ENCODE measurements at regions not wholly inside any gene's neighbourhood (a gene's known extent, or its start where the extent isn't known, plus 50 kb on each side); places are given as distances from the start of the nearest gene placed in this dataset.
A peak's percentile ranks its signal among the peaks of the same experiment; 100 is the strongest.

DNA sequence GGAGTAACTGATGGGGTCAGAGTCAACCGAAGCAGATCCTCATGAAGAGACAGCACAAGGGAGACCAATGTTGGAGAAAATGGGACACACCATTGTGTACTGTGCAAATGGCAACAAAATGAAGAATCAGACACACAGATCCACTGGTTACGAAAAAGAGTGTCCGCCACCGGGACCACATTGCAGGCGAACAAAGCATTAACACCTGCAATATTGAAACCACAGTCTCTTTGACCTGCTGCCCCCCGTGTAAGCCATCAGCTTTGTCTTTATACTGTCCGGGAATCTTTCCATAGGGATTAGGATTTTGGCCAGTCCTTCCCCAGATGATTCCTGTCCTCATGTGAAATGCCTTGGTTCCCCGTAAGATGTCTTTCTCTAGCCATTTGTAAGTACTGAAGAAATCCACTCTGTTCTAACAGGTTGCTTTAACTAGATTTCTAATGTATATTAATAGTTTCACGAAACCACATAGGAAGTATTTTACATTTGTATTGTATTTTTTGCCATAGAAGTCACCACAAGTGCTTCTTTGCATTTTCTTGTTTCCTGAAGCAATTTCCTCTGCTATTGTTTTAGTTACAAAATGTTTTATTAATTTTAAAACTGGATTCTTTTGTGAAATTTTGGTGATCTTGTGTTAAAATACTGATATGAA, 140.8 kb upstream of the NFE2L3 start:
- DNase-seq = no peak

DNA sequence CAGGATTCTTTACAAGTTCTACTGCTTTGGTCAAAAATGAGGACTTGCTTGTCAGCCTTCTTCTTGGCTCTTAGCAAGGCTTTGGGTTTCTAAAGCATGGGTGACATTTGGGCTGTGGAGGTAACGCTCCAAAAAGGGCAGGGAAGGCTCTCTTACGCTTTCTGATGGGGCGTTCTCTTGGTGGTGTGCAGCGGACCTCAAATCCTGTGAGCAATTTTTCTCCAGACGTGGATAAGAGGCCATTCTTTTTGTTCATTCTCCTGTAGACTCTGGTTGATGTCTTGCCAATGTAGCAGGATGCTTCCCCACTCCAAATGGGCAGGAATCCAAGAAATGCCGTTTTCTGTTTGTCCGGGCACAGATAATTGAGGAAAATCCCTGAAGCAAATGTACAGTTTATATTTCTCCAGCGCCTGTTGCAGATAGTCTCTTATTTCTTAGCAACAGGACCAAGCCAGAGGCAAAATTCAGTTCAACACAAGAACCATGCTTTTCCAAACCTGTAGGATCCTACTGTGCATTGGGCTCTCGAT, 138.4 kb upstream of the NFE2L3 start:
- DNase-seq = peak; percentile 85

DNA sequence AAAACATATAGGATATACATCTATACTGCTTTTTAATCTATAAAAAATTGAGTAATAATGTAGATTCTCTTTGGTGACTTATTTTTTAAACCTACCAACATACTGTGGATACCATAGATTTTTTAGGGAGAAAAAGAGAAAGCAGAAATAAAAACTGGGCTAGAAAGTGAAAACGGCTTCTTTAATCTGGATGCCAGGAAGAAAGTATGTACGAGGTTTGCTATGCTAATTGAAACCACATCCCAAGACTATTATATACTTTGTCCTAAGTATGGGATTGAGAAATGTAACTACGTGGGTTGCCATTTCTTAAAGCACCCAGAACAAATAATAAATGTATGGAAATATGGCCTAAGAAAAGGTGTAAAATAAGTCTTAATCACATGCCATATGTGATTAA, 129.0 kb upstream of the NFE2L3 start:
- DNase-seq = no peak

GRCh38 chr7:26029911-26030310, 122.1 kb upstream of the NFE2L3 start:
- no peak for DNase-seq

GRCh38 chr7:26034391-26034790, 117.6 kb upstream of the NFE2L3 start:
- no peak for DNase-seq

DNA sequence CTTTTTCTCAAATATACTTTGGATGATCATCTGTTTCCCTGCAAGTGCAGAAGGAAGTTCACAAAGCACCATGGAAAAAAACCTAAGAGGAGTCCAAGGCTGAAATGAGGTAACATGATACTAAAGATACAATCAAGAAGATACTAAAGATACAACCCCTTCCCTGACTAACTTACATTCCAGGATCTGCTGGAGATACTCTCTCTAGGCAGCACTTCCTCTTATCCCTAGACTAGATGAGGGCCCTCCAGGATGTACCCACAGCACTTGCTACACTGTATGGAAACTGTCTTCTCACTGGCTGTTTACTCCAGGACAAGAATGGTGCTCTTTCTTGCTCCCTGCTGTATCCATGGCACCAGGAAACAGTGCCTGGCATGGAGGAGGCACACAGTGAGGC, 116.4 kb upstream of the NFE2L3 start:
- DNase-seq = no peak

DNA sequence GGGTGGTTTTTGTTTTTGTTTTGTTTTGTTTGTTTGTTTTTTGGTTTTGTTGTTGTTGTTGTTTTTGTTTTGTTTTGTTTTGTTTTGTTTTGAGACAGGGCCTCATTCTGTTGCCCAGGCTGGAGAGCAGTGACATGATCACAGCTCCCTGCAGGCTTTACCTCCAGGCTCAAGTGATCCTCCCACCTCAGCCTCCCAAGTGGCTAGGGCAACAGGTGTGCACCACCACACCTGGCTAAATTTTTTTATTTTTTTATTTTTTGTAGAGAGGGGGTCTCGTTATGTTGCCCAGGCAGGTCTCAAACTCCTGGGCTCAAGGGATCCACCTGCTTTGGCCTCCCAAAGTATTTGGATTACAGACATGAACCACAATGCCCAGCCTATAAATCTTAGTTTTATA, 115.9 kb upstream of the NFE2L3 start:
- DNase-seq = no peak

DNA sequence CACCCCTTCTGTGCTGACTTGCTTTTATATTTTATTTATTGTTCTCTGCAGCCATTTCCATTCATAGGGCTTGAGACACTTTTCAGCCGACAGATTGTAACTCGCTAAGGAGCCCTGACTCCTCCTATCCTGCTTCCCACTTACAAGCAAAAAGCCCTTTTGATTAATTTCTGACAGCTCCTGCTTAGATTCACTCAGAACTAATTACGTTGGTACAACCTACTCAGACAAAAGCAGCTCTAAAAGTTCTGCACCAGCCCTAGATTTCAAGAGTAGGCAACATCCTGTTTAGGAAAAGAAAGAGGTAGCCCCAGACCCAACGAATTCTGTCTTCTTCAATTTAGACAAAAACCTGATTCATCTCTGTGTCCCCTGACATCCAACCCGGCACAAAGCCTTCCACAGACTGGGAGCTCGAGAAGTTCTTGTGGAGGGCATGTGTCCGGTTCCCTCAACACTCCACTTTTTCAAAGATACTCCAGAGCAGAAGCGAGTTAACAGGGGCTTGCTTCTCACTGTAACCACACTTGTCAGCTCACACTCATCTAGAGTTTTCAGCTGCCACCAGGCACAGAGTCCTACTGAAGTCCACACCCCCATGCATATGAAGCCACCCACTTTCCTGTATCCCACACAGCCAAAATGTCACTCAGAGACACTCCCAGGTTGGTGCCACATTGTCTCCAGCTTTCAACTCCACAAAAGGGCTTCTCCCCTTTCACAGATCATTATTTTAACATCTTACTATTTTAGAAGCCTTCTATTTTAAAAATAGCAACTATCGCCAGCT, 113.6 kb upstream of the NFE2L3 start:
- no peak for DNase-seq

- DNase-seq = no peak
Measured at GRCh38 chr7:26040085-26040484, 111.9 kb upstream of the NFE2L3 start.

DNA sequence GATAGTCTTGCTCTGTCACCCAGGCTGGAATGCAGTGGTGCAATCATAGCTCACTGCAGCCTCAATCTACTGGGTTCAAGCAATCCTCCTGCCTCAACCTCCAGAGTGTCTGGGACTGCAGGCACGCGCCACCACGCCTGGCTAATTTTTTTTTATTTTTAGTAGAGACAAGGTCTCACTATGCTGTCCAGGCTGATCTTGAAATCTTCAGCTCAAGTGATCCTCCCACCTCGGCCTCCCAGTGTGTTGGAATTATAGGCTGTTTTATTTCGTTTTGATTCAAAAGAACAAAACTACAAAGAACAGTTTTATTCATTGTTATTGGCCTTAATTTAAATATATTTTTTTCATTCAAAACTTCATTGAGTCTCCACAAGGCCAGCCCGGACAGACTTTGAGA, 109.8 kb upstream of the NFE2L3 start:
- no peak for DNase-seq

DNA sequence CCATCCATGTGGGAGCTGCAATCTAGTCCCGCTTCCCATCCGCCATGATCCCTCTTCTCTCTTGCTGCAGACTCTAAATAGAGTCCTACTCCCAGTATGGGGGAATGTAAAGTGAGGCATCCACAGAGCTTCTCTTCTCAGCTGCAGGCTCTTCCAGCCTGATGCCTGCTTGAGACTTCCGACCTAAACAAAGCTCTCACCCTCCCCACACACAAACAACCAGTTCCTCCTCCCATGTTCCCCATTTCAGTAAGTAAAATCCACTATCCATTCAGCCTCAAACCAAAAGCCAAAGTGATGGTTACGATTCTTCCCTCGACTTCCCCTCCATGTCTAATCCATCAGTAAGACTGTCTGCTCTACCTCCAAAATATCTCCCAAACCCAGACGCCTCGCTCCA, 108.2 kb upstream of the NFE2L3 start:
- DNase-seq = no peak

- DNase-seq = no peak
Measured at GRCh38 chr7:26044320-26044719, 107.7 kb upstream of the NFE2L3 start.

- DNase-seq = no peak
Measured at GRCh38 chr7:26046150-26046549, 105.8 kb upstream of the NFE2L3 start.

- DNase-seq = no peak
Measured at GRCh38 chr7:26046878-26047277, 105.1 kb upstream of the NFE2L3 start.

GRCh38 chr7:26048663-26049062, 103.3 kb upstream of the NFE2L3 start:
- DNase-seq = no peak

- no peak for DNase-seq
Measured at GRCh38 chr7:26049081-26049480, 102.9 kb upstream of the NFE2L3 start.

DNA sequence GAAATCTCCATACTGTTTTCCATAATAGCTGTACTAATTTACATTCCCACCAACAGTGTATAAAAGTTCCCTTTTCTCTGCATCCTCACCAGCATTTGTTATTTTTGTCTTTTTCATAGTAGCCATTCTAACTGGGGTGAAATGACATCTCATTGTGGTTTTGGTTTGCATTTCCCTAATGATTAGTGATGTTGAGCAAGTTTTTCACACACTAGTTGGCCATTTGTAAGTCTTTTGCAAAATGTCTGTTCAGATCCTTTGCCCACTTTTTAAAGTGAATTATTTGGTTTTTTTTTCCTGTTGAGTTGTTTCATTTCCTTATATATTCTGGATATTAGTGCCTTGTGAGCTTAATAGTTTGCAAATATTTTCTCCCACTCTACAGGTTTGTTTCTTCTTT, 101.0 kb upstream of the NFE2L3 start:
- DNase-seq = no peak

DNA sequence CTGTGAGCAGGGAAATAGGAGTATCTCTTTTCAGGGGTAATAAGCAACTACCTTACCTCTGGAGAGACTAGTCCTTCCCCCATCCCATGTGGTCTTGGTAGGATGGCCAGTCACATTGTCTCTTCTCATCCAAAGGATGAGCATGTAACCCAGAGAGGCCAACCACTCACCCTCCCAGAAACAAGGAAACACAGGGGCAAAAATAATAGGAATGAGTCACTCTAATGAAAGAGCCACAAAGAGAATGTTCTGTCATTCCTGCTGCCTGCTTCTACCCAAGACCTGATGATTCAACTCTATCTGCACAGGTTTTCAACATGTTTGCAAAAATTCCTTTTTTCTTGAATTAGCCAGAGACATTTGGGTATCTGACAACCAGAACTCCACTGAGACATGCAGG, 99.3 kb upstream of the NFE2L3 start:
- DNase-seq = no peak

DNA sequence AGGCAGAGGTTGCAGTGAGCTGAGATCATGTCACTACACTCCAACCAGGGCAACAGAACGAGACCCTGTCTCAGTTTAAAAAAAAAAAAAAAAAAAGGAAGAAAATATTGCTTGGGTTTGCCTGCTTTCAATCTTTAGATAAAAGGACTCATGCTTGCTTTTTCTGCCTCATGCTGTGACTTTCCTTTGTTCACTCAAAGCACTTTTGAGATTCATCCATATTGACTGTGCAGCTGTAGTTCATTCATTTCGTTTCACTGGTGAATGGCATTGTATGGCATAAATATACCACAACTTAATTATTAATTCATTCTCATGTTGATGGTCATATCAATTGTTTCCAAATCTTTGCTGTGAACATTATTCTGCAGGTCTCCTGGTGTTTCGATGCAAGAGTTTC, 97.6 kb upstream of the NFE2L3 start:
- no peak for DNase-seq

DNA sequence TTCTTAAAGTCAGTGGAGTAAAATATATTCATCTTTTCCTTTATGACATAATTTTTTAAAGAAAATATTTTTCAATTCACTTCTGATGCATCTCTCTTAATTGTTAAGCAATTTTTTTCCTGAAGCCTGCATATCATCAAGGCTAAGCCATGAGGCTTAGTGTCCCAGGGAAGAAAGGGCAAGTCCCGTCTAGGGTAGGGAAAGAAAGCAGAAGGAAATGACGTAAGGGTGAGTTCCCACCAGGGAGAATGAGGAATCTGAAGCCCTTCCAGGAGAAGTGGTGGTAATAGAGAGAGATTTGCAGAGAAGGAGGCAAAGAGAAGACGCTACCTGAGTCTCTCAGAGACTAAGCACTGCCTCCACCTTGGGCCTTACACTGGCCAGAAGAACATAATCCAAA, 96.8 kb upstream of the NFE2L3 start:
- DNase-seq = no peak

- peak; percentile 92 for DNase-seq
Measured at GRCh38 chr7:26060733-26061677, 91.0 kb upstream of the NFE2L3 start.

DNA sequence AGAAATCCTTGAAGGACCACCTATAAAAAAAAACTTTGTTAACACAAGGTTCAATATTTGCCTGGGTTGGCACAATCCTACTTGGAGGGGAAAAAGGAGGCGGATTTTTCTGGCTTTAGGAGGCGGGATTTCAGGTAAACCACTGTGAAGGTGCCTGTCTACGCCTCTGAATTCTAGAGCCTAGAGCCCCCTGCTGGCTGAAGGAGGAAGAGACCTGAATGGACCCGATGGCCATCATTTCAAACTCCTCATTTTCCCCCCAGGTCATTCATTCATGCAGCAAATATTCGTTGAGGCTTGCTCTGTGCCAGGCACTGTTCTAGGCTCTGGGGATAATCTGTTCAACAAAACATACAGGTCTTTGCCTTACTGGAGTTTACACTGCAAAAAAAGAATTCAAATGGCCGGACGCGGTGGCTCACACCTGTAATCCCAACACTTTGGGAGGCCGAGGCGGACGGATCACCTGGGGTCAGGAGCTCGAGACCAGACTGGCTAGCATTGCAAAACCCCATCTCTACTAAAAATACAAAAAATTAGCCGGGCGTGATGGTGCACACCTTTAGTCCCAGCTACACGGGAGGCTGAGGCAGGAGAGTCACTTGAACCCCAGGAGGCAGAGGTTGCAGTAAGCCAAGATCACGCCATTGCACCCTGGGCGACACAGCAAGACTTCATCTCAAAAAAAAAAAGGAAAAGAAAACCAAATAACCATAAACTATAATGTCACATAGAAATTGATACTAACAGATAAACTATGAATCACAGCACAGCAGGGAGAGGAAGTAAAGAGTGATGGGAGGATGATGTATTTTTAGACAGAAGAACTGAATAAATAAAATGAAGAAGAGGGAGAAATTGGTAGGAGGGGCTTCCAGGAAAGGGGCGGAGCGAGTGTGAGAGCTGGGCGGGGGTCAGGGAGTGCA, 90.1 kb upstream of the NFE2L3 start:
- peak; percentile 87 for DNase-seq
